ENCODE measurements at regions not wholly inside any gene's neighbourhood (a gene's known extent, or its start where the extent isn't known, plus 50 kb on each side); places are given as distances from the start of the nearest gene placed in this dataset.

- Mint-ChIP-seq H3K9me3 (ENCODE audit: unreplicated experiment) (peaks cover 7% of the 10 kb centered on the region), H3K4me1 (ENCODE audit: low read depth, unreplicated experiment) (peaks cover 37% of the 10 kb centered on the region), H3K4me3 (ENCODE audit: unreplicated experiment) (peak overlapping the region; percentile 30), H3K36me3 (ENCODE audit: unreplicated experiment) (no peaks in the 10 kb centered on the region), H3K27me3 (ENCODE audit: unreplicated experiment) (peaks cover 12% of the 10 kb centered on the region), H3K27ac (ENCODE audit: unreplicated experiment) (peak overlapping the region; percentile 88)
- no peak for DNase-seq
- TF ChIP-seq CTCF (IDR thresholded peaks at IDR 0.05; ENCODE audit: partially characterized antibody, unreplicated experiment) = no peak
Measured at GRCh38 chr15:97688177-97688576, 272.3 kb upstream of the ARRDC4 start.

- no peak for TF ChIP-seq CTCF (IDR thresholded peaks at IDR 0.05; ENCODE audit: partially characterized antibody, unreplicated experiment)
- Mint-ChIP-seq H3K27ac (ENCODE audit: unreplicated experiment) (no peak overlapping the region), H3K4me3 (ENCODE audit: unreplicated experiment) (no peak overlapping the region), H3K9me3 (ENCODE audit: unreplicated experiment) (peaks cover 7% of the 10 kb centered on the region), H3K27me3 (ENCODE audit: unreplicated experiment) (peaks cover 12% of the 10 kb centered on the region), H3K4me1 (ENCODE audit: low read depth, unreplicated experiment) (peaks cover 39% of the 10 kb centered on the region), H3K36me3 (ENCODE audit: unreplicated experiment) (no peaks in the 10 kb centered on the region)
- DNase-seq = no peak
Measured at GRCh38 chr15:97688886-97689285, 271.6 kb upstream of the ARRDC4 start.

GRCh38 chr15:97691078-97691477, 269.4 kb upstream of the ARRDC4 start:
- DNase-seq = no peak
- H3K27ac Mint-ChIP-seq (ENCODE audit: unreplicated experiment) = no peak overlapping the region
- TF ChIP-seq CTCF (IDR thresholded peaks at IDR 0.05; ENCODE audit: partially characterized antibody, unreplicated experiment) = no peak
- H3K27me3 Mint-ChIP-seq (ENCODE audit: unreplicated experiment) = peaks cover 12% of the 10 kb centered on the region
- H3K36me3 Mint-ChIP-seq (ENCODE audit: unreplicated experiment) = no peaks in the 10 kb centered on the region
- H3K9me3 Mint-ChIP-seq (ENCODE audit: unreplicated experiment) = peaks cover 7% of the 10 kb centered on the region
- no peak overlapping the region for H3K4me3 Mint-ChIP-seq (ENCODE audit: unreplicated experiment)
- H3K4me1 Mint-ChIP-seq (ENCODE audit: low read depth, unreplicated experiment) = peaks cover 50% of the 10 kb centered on the region

- Mint-ChIP-seq H3K36me3 (ENCODE audit: unreplicated experiment) (no peaks in the 10 kb centered on the region), H3K4me1 (ENCODE audit: low read depth, unreplicated experiment) (peaks cover 48% of the 10 kb centered on the region), H3K27ac (ENCODE audit: unreplicated experiment) (peak overlapping the region; percentile 85), H3K27me3 (ENCODE audit: unreplicated experiment) (peaks cover 12% of the 10 kb centered on the region), H3K4me3 (ENCODE audit: unreplicated experiment) (peak overlapping the region; percentile 55), H3K9me3 (ENCODE audit: unreplicated experiment) (peaks cover 7% of the 10 kb centered on the region)
- no peak for TF ChIP-seq CTCF (IDR thresholded peaks at IDR 0.05; ENCODE audit: partially characterized antibody, unreplicated experiment)
- DNase-seq = no peak
Measured at GRCh38 chr15:97691799-97692198, 268.7 kb upstream of the ARRDC4 start.

GRCh38 chr15:97692301-97693015, 268.0 kb upstream of the ARRDC4 start:
- peak; percentile 61 for DNase-seq
- H3K27me3 Mint-ChIP-seq (ENCODE audit: unreplicated experiment) = peaks cover 12% of the 10 kb centered on the region
- no peak for TF ChIP-seq CTCF (IDR thresholded peaks at IDR 0.05; ENCODE audit: partially characterized antibody, unreplicated experiment)
- H3K27ac Mint-ChIP-seq (ENCODE audit: unreplicated experiment) = peak overlapping the region; percentile 85
- H3K36me3 Mint-ChIP-seq (ENCODE audit: unreplicated experiment) = no peaks in the 10 kb centered on the region
- H3K4me3 Mint-ChIP-seq (ENCODE audit: unreplicated experiment) = peak overlapping the region; percentile 61
- H3K4me1 Mint-ChIP-seq (ENCODE audit: low read depth, unreplicated experiment) = peaks cover 46% of the 10 kb centered on the region
- peaks cover 8% of the 10 kb centered on the region for H3K9me3 Mint-ChIP-seq (ENCODE audit: unreplicated experiment)

All from glutamatergic neuron (in vitro differentiated cells).